Nephron (organoid): ENCODE measurements at regions not wholly inside any gene's neighbourhood (a gene's known extent, or its start where the extent isn't known, plus 50 kb on each side); places are given as distances from the start of the nearest gene placed in this dataset.

Experiments used
- H3K27ac Mint-ChIP-seq, 3 experiments: 2 replicates each; pipeline ENCODE4 v1.8.0; 2020; ENCODE audit warnings: mixed read lengths in 3 of 3, mild to moderate bottlenecking in 2 of 3, moderate library complexity in 1 of 3
- H3K27me3 Mint-ChIP-seq: 2 replicates; pipeline ENCODE4 v1.8.0; 2021; ENCODE audit warnings: low read depth, mild to moderate bottlenecking, moderate library complexity, mixed read lengths
- H3K36me3 Mint-ChIP-seq: 2 replicates; pipeline ENCODE4 v1.8.0; 2020; ENCODE audit warnings: low read depth, mixed read lengths
- H3K4me1 Mint-ChIP-seq: 2 replicates; pipeline ENCODE4 v1.8.0; 2020; ENCODE audit warnings: mixed read lengths
- H3K4me3 Mint-ChIP-seq, 3 experiments: 2 replicates each; pipeline ENCODE4 v1.8.0; 2020; ENCODE audit warnings: mild to moderate bottlenecking in 3 of 3, mixed read lengths in 3 of 3, moderate library complexity in 2 of 3
- H3K9me3 Mint-ChIP-seq: 2 replicates; pipeline ENCODE4 v1.8.0; 2020; ENCODE audit warnings: mixed read lengths
- TF ChIP-seq, protein P1 (sequence below), 3 experiments: fragments of 200-600 bp; sonication (generic); IDR thresholded peaks; one replicate each; pipeline ENCODE4 v1.5.0; 2021; ENCODE audit warnings: antibody characterized with exemption in 3 of 3; ENCODE audit not compliant: unreplicated experiment in 3 of 3

GRCh38 chr3:124447845-124448244 lies 282.4 kb upstream of the UMPS start:
- no peaks in the 10 kb centered on the region for H3K27me3 Mint-ChIP-seq
- H3K27ac Mint-ChIP-seq = no peak overlapping the region
- TF ChIP-seq, protein P1, sequence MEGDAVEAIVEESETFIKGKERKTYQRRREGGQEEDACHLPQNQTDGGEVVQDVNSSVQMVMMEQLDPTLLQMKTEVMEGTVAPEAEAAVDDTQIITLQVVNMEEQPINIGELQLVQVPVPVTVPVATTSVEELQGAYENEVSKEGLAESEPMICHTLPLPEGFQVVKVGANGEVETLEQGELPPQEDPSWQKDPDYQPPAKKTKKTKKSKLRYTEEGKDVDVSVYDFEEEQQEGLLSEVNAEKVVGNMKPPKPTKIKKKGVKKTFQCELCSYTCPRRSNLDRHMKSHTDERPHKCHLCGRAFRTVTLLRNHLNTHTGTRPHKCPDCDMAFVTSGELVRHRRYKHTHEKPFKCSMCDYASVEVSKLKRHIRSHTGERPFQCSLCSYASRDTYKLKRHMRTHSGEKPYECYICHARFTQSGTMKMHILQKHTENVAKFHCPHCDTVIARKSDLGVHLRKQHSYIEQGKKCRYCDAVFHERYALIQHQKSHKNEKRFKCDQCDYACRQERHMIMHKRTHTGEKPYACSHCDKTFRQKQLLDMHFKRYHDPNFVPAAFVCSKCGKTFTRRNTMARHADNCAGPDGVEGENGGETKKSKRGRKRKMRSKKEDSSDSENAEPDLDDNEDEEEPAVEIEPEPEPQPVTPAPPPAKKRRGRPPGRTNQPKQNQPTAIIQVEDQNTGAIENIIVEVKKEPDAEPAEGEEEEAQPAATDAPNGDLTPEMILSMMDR (IDR thresholded peaks at IDR 0.05; ENCODE audit: unreplicated experiment in 3 of 3) = no peak
- no peaks in the 10 kb centered on the region for H3K4me1 Mint-ChIP-seq
- H3K36me3 Mint-ChIP-seq = peaks cover 58% of the 10 kb centered on the region
- H3K9me3 Mint-ChIP-seq = no peaks in the 10 kb centered on the region
- H3K4me3 Mint-ChIP-seq = no peak overlapping the region

- H3K27me3 Mint-ChIP-seq = no peaks in the 10 kb centered on the region
- no peak overlapping the region for H3K27ac Mint-ChIP-seq
- peaks cover 64% of the 10 kb centered on the region for H3K36me3 Mint-ChIP-seq
- H3K4me3 Mint-ChIP-seq = no peak overlapping the region
- TF ChIP-seq, protein P1 (IDR thresholded peaks at IDR 0.05; ENCODE audit: unreplicated experiment in 3 of 3) = no peak
- no peaks in the 10 kb centered on the region for H3K4me1 Mint-ChIP-seq
- H3K9me3 Mint-ChIP-seq = no peaks in the 10 kb centered on the region
These were observed 281.3 kb upstream of the UMPS start for GRCh38 chr3:124448954-124449353.

- no peak overlapping the region for H3K4me3 Mint-ChIP-seq
- H3K27me3 Mint-ChIP-seq = no peaks in the 10 kb centered on the region
These were observed 279.9 kb upstream of the UMPS start for GRCh38 chr3:124450366-124450765.

DNA sequence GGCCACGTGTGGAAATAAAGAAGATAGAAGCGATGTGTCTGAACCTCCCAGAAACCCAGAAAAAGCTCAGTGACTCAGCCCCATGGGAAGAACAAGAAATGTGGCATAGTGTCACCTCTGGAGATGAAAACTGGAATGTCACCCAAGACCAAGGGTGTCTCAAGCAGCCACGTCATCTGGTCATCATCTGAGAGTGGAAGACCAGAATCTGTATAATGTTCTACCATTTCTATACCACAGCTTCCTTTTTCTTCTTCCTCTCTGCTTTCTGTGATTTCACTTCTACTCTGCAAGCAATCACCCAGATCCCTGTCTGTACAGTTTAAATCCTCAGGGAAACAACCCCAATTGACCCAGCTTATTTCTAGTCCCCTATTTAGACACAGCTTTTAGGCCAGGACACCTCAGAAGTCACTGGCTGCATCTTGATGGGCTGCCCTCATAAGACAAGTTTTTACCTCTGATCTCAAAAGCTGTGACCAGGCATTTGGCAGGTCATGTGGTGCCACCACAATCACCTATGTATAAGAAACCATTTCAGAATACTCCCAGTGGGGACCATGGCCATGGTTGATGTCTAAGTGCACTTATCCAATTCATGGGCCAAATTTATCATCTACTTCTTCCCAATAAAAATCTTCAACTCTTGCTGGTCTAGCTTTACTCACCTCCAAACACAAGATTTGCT lies 278.5 kb upstream of the UMPS start:
- Mint-ChIP-seq H3K27ac (no peak overlapping the region), H3K36me3 (peaks cover 70% of the 10 kb centered on the region), H3K9me3 (no peaks in the 10 kb centered on the region), H3K4me1 (no peaks in the 10 kb centered on the region), H3K4me3 (no peak overlapping the region), H3K27me3 (no peaks in the 10 kb centered on the region)
- TF ChIP-seq, protein P1 (IDR thresholded peaks at IDR 0.05; ENCODE audit: unreplicated experiment in 3 of 3) = no peak

More at GRCh38 chr3:124450366-124450765, 279.9 kb upstream of the UMPS start:
- TF ChIP-seq, protein P1 (IDR thresholded peaks at IDR 0.05; ENCODE audit: unreplicated experiment in 3 of 3) = no peak
- Mint-ChIP-seq H3K27ac (no peak overlapping the region), H3K4me1 (no peaks in the 10 kb centered on the region), H3K36me3 (peaks cover 69% of the 10 kb centered on the region), H3K9me3 (no peaks in the 10 kb centered on the region)

- Mint-ChIP-seq H3K36me3 (peaks cover 73% of the 10 kb centered on the region), H3K4me1 (no peaks in the 10 kb centered on the region), H3K9me3 (no peaks in the 10 kb centered on the region)
These were observed 277.1 kb upstream of the UMPS start for GRCh38 chr3:124453189-124453588.

More at GRCh38 chr3:124453189-124453588, 277.1 kb upstream of the UMPS start:
- Mint-ChIP-seq H3K27ac (no peak overlapping the region), H3K27me3 (no peaks in the 10 kb centered on the region), H3K4me3 (no peak overlapping the region)
- TF ChIP-seq, protein P1 (IDR thresholded peaks at IDR 0.05; ENCODE audit: unreplicated experiment in 3 of 3) = no peak
